PC-9 (cell line): ENCODE measurements at regions not wholly inside any gene's neighbourhood (a gene's known extent, or its start where the extent isn't known, plus 50 kb on each side); places are given as distances from the start of the nearest gene placed in this dataset.
"Not testable (repeated sequence)": the region's sequence is repeated elsewhere in the genome, so short reads cannot be mapped to it uniquely, and the experiment has no call there.

Source experiments
- BruUV-seq: library from RNA; stranded (reverse); fragments of 400-500 nt; replicated peaks from 2 replicates; lab custom pipeline; 2021; lab: Mats Ljungman, UMichigan
- CTCF ChIA-PET: fragments of 300-600 bp; sonication (Branson Sonifier 250); formaldehyde crosslinking; loops from one replicate; lab custom pipeline; 2022; ENCODE audit warnings: antibody characterized with exemption; lab: Charles Lee
- POLR2A ChIA-PET: fragments of 300-600 bp; sonication (Branson Sonifier 250); formaldehyde crosslinking; loops from one replicate; lab custom pipeline; 2022; ENCODE audit warnings: antibody characterized with exemption; ENCODE audit not compliant: unreplicated experiment; lab: Charles Lee
- DNase-seq, 2 experiments: peaks; one replicate each; pipeline versions ENCODE4 v3.0.0 to v3.0.0-alpha.2; 2015 to 2022; ENCODE audit warnings: mixed read lengths in 1 of 2
- H2AFZ ChIP-seq: fragments of 200-600 bp; sonication (generic); 2 replicates; pipeline ENCODE4 v1.8.1; 2017; ENCODE audit warnings: antibody characterized with exemption
- H3F3A ChIP-seq: fragments of 200-600 bp; sonication (generic); 2 replicates; pipeline ENCODE4 v1.8.1; 2017; ENCODE audit warnings: antibody characterized with exemption, mild to moderate bottlenecking, low read depth; ENCODE audit not compliant: insufficient read depth
- H3K27ac ChIP-seq: fragments of 200-600 bp; sonication (generic); 2 replicates; pipeline ENCODE4 v1.6.1; 2016; ENCODE audit warnings: mixed run types
- H3K27me3 ChIP-seq: fragments of 200-600 bp; sonication (generic); 2 replicates; pipeline ENCODE4 v1.6.1; 2016; ENCODE audit warnings: low read depth, mixed run types; ENCODE audit not compliant: insufficient read depth
- H3K36me3 ChIP-seq: fragments of 200-600 bp; sonication (generic); 2 replicates; pipeline ENCODE4 v1.6.1; 2016; ENCODE audit warnings: low read depth, mixed run types
- H3K4me1 ChIP-seq: fragments of 200-600 bp; sonication (generic); replicated peaks from 2 replicates; pipeline ENCODE4 v1.6.1; 2016; ENCODE audit warnings: mixed run types; ENCODE audit not compliant: insufficient read depth
- H3K4me2 ChIP-seq: fragments of 200-600 bp; sonication (generic); 2 replicates; pipeline ENCODE4 v1.6.1; 2017; ENCODE audit warnings: mixed run types
- H3K4me3 ChIP-seq: fragments of 200-600 bp; sonication (generic); 2 replicates; pipeline ENCODE4 v1.6.1; 2016; ENCODE audit warnings: mixed run types
- H3K79me2 ChIP-seq: fragments of 200-600 bp; sonication (generic); 2 replicates; pipeline ENCODE4 v1.6.1; 2017; ENCODE audit warnings: low read depth, mixed run types
- H3K9me2 ChIP-seq: fragments of 200-600 bp; sonication (generic); 2 replicates; pipeline ENCODE4 v1.8.1; 2017; ENCODE audit warnings: mild to moderate bottlenecking; ENCODE audit not compliant: insufficient read depth
- H3K9me3 ChIP-seq: fragments of 200-600 bp; sonication (generic); 2 replicates; pipeline ENCODE4 v1.8.1; 2016; ENCODE audit warnings: low read depth; ENCODE audit not compliant: insufficient read depth
- H4K20me1 ChIP-seq: fragments of 200-600 bp; sonication (generic); 2 replicates; pipeline ENCODE4 v1.8.1; 2017; ENCODE audit not compliant: insufficient read depth
- intact Hi-C: fragments of 100-400 bp; cut with micrococcal nuclease; formaldehyde crosslinking; loops from one replicate; pipeline ENCODE4 v1.10.0; 2022; ENCODE audit not compliant: unreplicated experiment

- CTCF ChIA-PET, H2AFZ ChIP-seq, H3K27ac ChIP-seq, H3K79me2 ChIP-seq, intact Hi-C loops, POLR2A ChIA-PET, DNase-seq, H3K4me2 ChIP-seq, H3K4me3 ChIP-seq, H3K27me3 ChIP-seq, H3K9me3 ChIP-seq, H3F3A ChIP-seq, BruUV-seq, H3K4me1 ChIP-seq, H4K20me1 ChIP-seq, H3K9me2 ChIP-seq, H3K36me3 ChIP-seq: not testable (repeated sequence)
These were observed 2290.1 kb upstream of the TPTE start for GRCh38 chr21:8231252-8231651.

GRCh38 chr21:8233000-8233399 lies 2288.4 kb upstream of the TPTE start:
- H3K27me3 ChIP-seq, DNase-seq, H3K9me3 ChIP-seq, H3K9me2 ChIP-seq, H3K36me3 ChIP-seq, CTCF ChIA-PET, BruUV-seq, H3K79me2 ChIP-seq, H3K4me3 ChIP-seq, H3K4me2 ChIP-seq, H3F3A ChIP-seq, H3K4me1 ChIP-seq, H3K27ac ChIP-seq, intact Hi-C loops, POLR2A ChIA-PET, H4K20me1 ChIP-seq, H2AFZ ChIP-seq: not testable (repeated sequence)

GRCh38 chr21:8234059-8234458 lies 2287.3 kb upstream of the TPTE start:
- POLR2A ChIA-PET, intact Hi-C loops, H3F3A ChIP-seq: not testable (repeated sequence)

GRCh38 chr21:8244723-8245641 lies 2276.4 kb upstream of the TPTE start:
- H3K36me3 ChIP-seq, H3K79me2 ChIP-seq, H3K4me3 ChIP-seq, H3K4me2 ChIP-seq, DNase-seq, H4K20me1 ChIP-seq, BruUV-seq, H3F3A ChIP-seq, H3K9me2 ChIP-seq, CTCF ChIA-PET, H2AFZ ChIP-seq, intact Hi-C loops, POLR2A ChIA-PET, H3K27me3 ChIP-seq, H3K9me3 ChIP-seq, H3K27ac ChIP-seq, H3K4me1 ChIP-seq: not testable (repeated sequence)

More at GRCh38 chr21:8234059-8234458, 2287.3 kb upstream of the TPTE start:
- H3K9me2 ChIP-seq, H3K4me2 ChIP-seq, H2AFZ ChIP-seq, H3K9me3 ChIP-seq, H4K20me1 ChIP-seq, H3K4me1 ChIP-seq, H3K27me3 ChIP-seq, H3K4me3 ChIP-seq, H3K79me2 ChIP-seq, BruUV-seq, H3K36me3 ChIP-seq, H3K27ac ChIP-seq, CTCF ChIA-PET: not testable (repeated sequence)
- DNase-seq, result peak in 1 of 2 experiments; percentile 12

- POLR2A ChIA-PET, H3K27me3 ChIP-seq, DNase-seq, H3K4me2 ChIP-seq, H3K9me3 ChIP-seq, H2AFZ ChIP-seq, H3K79me2 ChIP-seq, H3K4me3 ChIP-seq, H4K20me1 ChIP-seq, H3K36me3 ChIP-seq, BruUV-seq, H3K4me1 ChIP-seq, CTCF ChIA-PET, H3K27ac ChIP-seq, H3F3A ChIP-seq, H3K9me2 ChIP-seq, intact Hi-C loops: not testable (repeated sequence)
These were observed 2275.6 kb upstream of the TPTE start for GRCh38 chr21:8245642-8246402.

GRCh38 chr21:8251701-8252100 lies 2269.7 kb upstream of the TPTE start:
- DNase-seq, intact Hi-C loops, H3F3A ChIP-seq, POLR2A ChIA-PET, H2AFZ ChIP-seq, H3K27ac ChIP-seq, BruUV-seq, H3K4me1 ChIP-seq, H3K36me3 ChIP-seq, H3K4me3 ChIP-seq, H3K27me3 ChIP-seq, H3K79me2 ChIP-seq, CTCF ChIA-PET, H3K9me3 ChIP-seq, H3K9me2 ChIP-seq, H4K20me1 ChIP-seq, H3K4me2 ChIP-seq: not testable (repeated sequence)

GRCh38 chr21:8255094-8255493 lies 2266.3 kb upstream of the TPTE start:
- H2AFZ ChIP-seq, H3K4me2 ChIP-seq, H3K27ac ChIP-seq, H3K4me1 ChIP-seq, POLR2A ChIA-PET, intact Hi-C loops, H4K20me1 ChIP-seq, H3F3A ChIP-seq, H3K9me2 ChIP-seq, BruUV-seq, H3K4me3 ChIP-seq, H3K36me3 ChIP-seq, H3K9me3 ChIP-seq, H3K79me2 ChIP-seq, CTCF ChIA-PET, H3K27me3 ChIP-seq: not testable (repeated sequence)
- DNase-seq, result peak in 1 of 2 experiments; percentile 14
